ENCODE measurements at regions not wholly inside any gene's neighbourhood (a gene's known extent, or its start where the extent isn't known, plus 50 kb on each side); places are given as distances from the start of the nearest gene placed in this dataset.

DNA sequence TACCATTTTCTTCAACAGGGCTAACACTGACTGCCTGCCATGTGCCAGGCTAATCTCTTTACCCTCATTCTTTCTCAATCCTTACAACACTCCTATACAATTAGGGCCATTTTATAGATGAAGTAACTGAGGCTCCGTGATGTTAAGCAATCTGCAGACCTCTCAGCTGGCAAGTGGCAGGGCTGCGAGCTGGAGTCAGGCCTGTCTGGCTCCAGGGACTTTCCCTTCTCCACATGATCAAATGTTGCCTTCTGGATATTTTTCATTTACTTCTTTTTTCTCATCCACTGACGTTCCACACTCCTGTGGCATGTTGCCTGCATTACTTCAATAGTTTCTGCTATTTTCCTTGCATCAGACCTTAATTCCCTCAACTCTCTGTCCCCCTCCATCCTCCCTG, 55.2 kb upstream of the TAGAP start:
- no peak overlapping the region for H3K9ac ChIP-seq (ENCODE audit: low read depth in 1 of 2, low read length in 2 of 2)
- H3K27ac ChIP-seq (ENCODE audit: low read depth, low read length): no peak overlapping the region
- peaks cover 0 to 8% of the 10 kb centered on the region in 2 donors for H3K4me1 ChIP-seq (ENCODE audit: control insufficient read depth in 1 of 2, insufficient read depth in 2 of 2, low read length in 2 of 2)
- no peaks in the 10 kb centered on the region for H3K27me3 ChIP-seq (ENCODE audit: control insufficient read depth in 1 of 2, insufficient read depth in 2 of 2, low read length in 2 of 2)
- H3K4me3 ChIP-seq (ENCODE audit: low read depth in 1 of 2, low read length in 2 of 2): no peak overlapping the region
- H3K36me3 ChIP-seq (ENCODE audit: control insufficient read depth in 1 of 2, insufficient read depth in 2 of 2, low read length in 2 of 2): no peaks in the 10 kb centered on the region
- H3K9me3 ChIP-seq (ENCODE audit: control insufficient read depth in 1 of 2, low read length in 2 of 2): no peaks in the 10 kb centered on the region

GRCh38 chr6:159099276-159099675, 54.5 kb upstream of the TAGAP start:
- H3K36me3 ChIP-seq (ENCODE audit: control insufficient read depth in 1 of 2, insufficient read depth in 2 of 2, low read length in 2 of 2): no peaks in the 10 kb centered on the region
- no peak overlapping the region for H3K4me3 ChIP-seq (ENCODE audit: low read depth in 1 of 2, low read length in 2 of 2)
- H3K4me1 ChIP-seq (ENCODE audit: control insufficient read depth in 1 of 2, insufficient read depth in 2 of 2, low read length in 2 of 2): peaks cover 0 to 6% of the 10 kb centered on the region in 2 donors
- H3K27me3 ChIP-seq (ENCODE audit: control insufficient read depth in 1 of 2, insufficient read depth in 2 of 2, low read length in 2 of 2): no peaks in the 10 kb centered on the region
- H3K27ac ChIP-seq (ENCODE audit: low read depth, low read length): no peak overlapping the region
- H3K9ac ChIP-seq (ENCODE audit: low read depth in 1 of 2, low read length in 2 of 2): peak overlapping the region in 1 of 2 donors; percentile 51
- no peaks in the 10 kb centered on the region for H3K9me3 ChIP-seq (ENCODE audit: control insufficient read depth in 1 of 2, low read length in 2 of 2)

DNA sequence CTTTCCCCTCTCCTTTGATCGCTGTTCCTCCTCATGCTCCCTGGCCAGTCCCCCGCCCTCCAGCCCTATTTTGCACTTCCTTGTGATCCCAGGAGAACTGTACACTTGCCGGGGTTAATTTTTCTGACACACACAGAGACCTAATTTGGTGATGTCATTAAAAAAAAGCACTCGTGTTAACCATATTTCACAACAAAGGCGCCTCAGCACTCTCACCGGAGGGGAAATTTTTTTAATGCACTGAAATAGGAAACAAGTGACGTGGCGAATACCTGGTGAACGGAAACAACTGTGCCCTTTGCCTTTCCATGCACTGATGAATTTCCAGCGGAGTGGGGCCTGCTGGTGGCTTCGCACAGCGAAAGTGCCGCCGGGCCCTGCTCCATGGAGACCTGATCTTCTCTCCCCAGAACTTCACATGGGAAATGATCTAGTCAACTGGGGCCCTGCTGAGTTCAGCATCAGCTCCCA, 53.9 kb upstream of the TAGAP start:
- peaks cover 0 to under 1% of the 10 kb centered on the region in 2 donors for H3K4me1 ChIP-seq (ENCODE audit: control insufficient read depth in 1 of 2, insufficient read depth in 2 of 2, low read length in 2 of 2)
- H3K27me3 ChIP-seq (ENCODE audit: control insufficient read depth in 1 of 2, insufficient read depth in 2 of 2, low read length in 2 of 2): no peaks in the 10 kb centered on the region
- H3K9ac ChIP-seq (ENCODE audit: low read depth in 1 of 2, low read length in 2 of 2): peak overlapping the region in 1 of 2 donors; percentile 51
- H3K36me3 ChIP-seq (ENCODE audit: control insufficient read depth in 1 of 2, insufficient read depth in 2 of 2, low read length in 2 of 2): no peaks in the 10 kb centered on the region
- no peak overlapping the region for H3K4me3 ChIP-seq (ENCODE audit: low read depth in 1 of 2, low read length in 2 of 2)
- no peak overlapping the region for H3K27ac ChIP-seq (ENCODE audit: low read depth, low read length)
- H3K9me3 ChIP-seq (ENCODE audit: control insufficient read depth in 1 of 2, low read length in 2 of 2): no peaks in the 10 kb centered on the region

DNA sequence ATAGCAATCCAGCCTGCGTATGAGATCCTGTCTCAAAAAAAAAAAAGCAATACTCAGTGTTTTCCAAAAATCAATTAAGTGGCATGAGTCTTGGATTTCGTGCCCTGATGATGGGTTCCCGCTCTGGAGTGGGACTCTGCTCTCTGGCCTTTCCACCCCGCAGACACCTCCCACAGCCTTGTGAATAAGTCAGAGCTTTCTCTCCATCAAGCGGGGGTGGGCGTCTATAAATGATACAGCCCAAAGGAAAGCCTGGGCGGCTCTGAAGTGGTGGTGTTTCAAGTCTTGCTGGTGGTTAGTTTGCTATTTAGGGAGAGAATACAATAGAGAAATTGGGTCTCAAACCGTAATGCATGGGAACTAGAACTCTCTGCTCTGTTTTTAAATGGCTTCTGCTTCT, 52.5 kb upstream of the TAGAP start:
- Histone ChIP-seq H3K27me3 (ENCODE audit: control insufficient read depth in 1 of 2, insufficient read depth in 2 of 2, low read length in 2 of 2) (no peaks in the 10 kb centered on the region), H3K36me3 (ENCODE audit: control insufficient read depth in 1 of 2, insufficient read depth in 2 of 2, low read length in 2 of 2) (no peaks in the 10 kb centered on the region), H3K9me3 (ENCODE audit: control insufficient read depth in 1 of 2, low read length in 2 of 2) (no peaks in the 10 kb centered on the region), H3K9ac (ENCODE audit: low read depth in 1 of 2, low read length in 2 of 2) (no peak overlapping the region), H3K27ac (ENCODE audit: low read depth, low read length) (no peak overlapping the region), H3K4me1 (ENCODE audit: control insufficient read depth in 1 of 2, insufficient read depth in 2 of 2, low read length in 2 of 2) (no peaks in the 10 kb centered on the region), H3K4me3 (ENCODE audit: low read depth in 1 of 2, low read length in 2 of 2) (no peak overlapping the region)

GRCh38 chr6:159095616-159096015, 50.8 kb upstream of the TAGAP start:
- no peak overlapping the region for H3K4me3 ChIP-seq (ENCODE audit: low read depth in 1 of 2, low read length in 2 of 2)
- no peaks in the 10 kb centered on the region for H3K36me3 ChIP-seq (ENCODE audit: control insufficient read depth in 1 of 2, insufficient read depth in 2 of 2, low read length in 2 of 2)
- H3K9me3 ChIP-seq (ENCODE audit: control insufficient read depth in 1 of 2, low read length in 2 of 2): no peaks in the 10 kb centered on the region
- H3K4me1 ChIP-seq (ENCODE audit: control insufficient read depth in 1 of 2, insufficient read depth in 2 of 2, low read length in 2 of 2): no peaks in the 10 kb centered on the region
- H3K27me3 ChIP-seq (ENCODE audit: control insufficient read depth in 1 of 2, insufficient read depth in 2 of 2, low read length in 2 of 2): no peaks in the 10 kb centered on the region
- H3K9ac ChIP-seq (ENCODE audit: low read depth in 1 of 2, low read length in 2 of 2): no peak overlapping the region
- H3K27ac ChIP-seq (ENCODE audit: low read depth, low read length): no peak overlapping the region

DNA sequence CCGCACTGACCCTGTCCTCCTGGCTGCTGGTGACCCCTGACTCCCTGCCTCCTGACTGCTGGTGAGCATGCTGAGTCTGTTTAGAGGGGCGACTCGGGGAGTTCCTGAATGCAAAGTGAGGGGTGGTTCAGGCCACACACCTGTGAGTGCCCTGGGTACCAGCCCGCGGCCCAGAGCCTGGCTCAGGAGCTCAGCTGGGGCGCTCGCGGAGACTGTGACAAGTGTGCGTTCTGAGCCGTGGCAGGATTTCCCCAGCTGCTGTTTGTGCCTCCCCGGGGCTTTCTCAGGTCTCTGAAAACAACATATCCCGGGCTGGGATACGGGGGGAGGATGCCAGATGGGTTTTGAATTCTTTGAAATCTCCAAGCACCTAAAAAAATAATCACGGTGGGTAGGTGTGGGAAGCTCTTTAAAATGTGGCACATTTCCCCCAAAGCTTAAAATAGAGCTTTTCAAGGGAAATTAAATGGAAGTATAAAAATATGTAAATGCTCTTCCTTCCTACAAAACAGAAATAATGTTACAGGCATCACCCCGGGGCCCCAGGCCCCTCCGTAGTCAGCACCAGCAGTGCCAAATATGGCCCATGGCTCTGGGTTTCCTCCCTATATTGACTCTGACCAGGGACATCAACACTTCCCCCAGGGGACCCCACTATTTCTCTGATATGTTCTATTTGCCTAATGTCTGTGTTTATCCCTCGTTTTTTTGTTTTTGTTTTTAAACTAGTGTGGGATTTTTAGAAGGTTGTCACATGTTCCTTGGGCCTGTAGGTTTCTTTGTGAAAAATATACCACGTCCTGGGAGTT, 49.9 kb upstream of the TAGAP start:
- no peak overlapping the region for H3K9ac ChIP-seq (ENCODE audit: low read depth in 1 of 2, low read length in 2 of 2)
- no peaks in the 10 kb centered on the region for H3K27me3 ChIP-seq (ENCODE audit: control insufficient read depth in 1 of 2, insufficient read depth in 2 of 2, low read length in 2 of 2)
- H3K4me3 ChIP-seq (ENCODE audit: low read depth in 1 of 2, low read length in 2 of 2): no peak overlapping the region
- H3K9me3 ChIP-seq (ENCODE audit: control insufficient read depth in 1 of 2, low read length in 2 of 2): no peaks in the 10 kb centered on the region
- H3K27ac ChIP-seq (ENCODE audit: low read depth, low read length): no peak overlapping the region
- H3K4me1 ChIP-seq (ENCODE audit: control insufficient read depth in 1 of 2, insufficient read depth in 2 of 2, low read length in 2 of 2): no peaks in the 10 kb centered on the region
- H3K36me3 ChIP-seq (ENCODE audit: control insufficient read depth in 1 of 2, insufficient read depth in 2 of 2, low read length in 2 of 2): no peaks in the 10 kb centered on the region

Measured in duodenal mucosa (tissue), 2 donors.